LoVo (cell line): ENCODE measurements at regions not wholly inside any gene's neighbourhood (a gene's known extent, or its start where the extent isn't known, plus 50 kb on each side); places are given as distances from the start of the nearest gene placed in this dataset.
A peak's percentile ranks its signal among the peaks of the same experiment; 100 is the strongest.
"Not testable (repeated sequence)": the region's sequence is repeated elsewhere in the genome, so short reads cannot be mapped to it uniquely, and the experiment has no call there.

ENCODE experiments used
- DNase-seq: peaks from one replicate; pipeline ENCODE4 v3.0.0-alpha.2; 2016; ENCODE audit warnings: low spot score

- DNase-seq = peak; percentile 75
These were observed 224.1 kb upstream of the DAB2 start for GRCh38 chr5:39648848-39649227.

GRCh38 chr5:39648085-39648847 is 223.5 kb upstream of the DAB2 start:
- no peak for DNase-seq

- DNase-seq = no peak
These were observed 215.8 kb upstream of the DAB2 start for GRCh38 chr5:39640552-39640951.

GRCh38 chr5:39639618-39640089 is 214.9 kb upstream of the DAB2 start:
- DNase-seq = peak; percentile 16

GRCh38 chr5:39638813-39639212 is 214.0 kb upstream of the DAB2 start:
- peak; percentile 19 for DNase-seq

- no peak for DNase-seq
These were observed 208.3 kb upstream of the DAB2 start for GRCh38 chr5:39633057-39633456.

- no peak for DNase-seq
These were observed 207.2 kb upstream of the DAB2 start for GRCh38 chr5:39631958-39632357.

GRCh38 chr5:39629946-39630345 is 205.2 kb upstream of the DAB2 start:
- DNase-seq = no peak

GRCh38 chr5:39628348-39628747 is 203.6 kb upstream of the DAB2 start:
- no peak for DNase-seq

- DNase-seq = peak; percentile 33
These were observed 200.1 kb upstream of the DAB2 start for GRCh38 chr5:39624890-39625289.

GRCh38 chr5:39624268-39624886 is 199.6 kb upstream of the DAB2 start:
- peak; percentile 79 for DNase-seq

- no peak for DNase-seq
These were observed 198.6 kb upstream of the DAB2 start for GRCh38 chr5:39623291-39623865.

GRCh38 chr5:39622281-39622680 is 197.5 kb upstream of the DAB2 start:
- DNase-seq = no peak

- DNase-seq = no peak
These were observed 194.5 kb upstream of the DAB2 start for GRCh38 chr5:39619168-39619818.

GRCh38 chr5:39618391-39618790 is 193.6 kb upstream of the DAB2 start:
- no peak for DNase-seq

GRCh38 chr5:39616131-39616530 is 191.4 kb upstream of the DAB2 start:
- DNase-seq = peak; percentile 18

- not testable (repeated sequence) for DNase-seq
These were observed 186.3 kb upstream of the DAB2 start for GRCh38 chr5:39611076-39611475.

- DNase-seq = no peak
These were observed 183.2 kb upstream of the DAB2 start for GRCh38 chr5:39608024-39608423.

GRCh38 chr5:39606591-39606990 is 181.8 kb upstream of the DAB2 start:
- DNase-seq = no peak

- no peak for DNase-seq
These were observed 181.1 kb upstream of the DAB2 start for GRCh38 chr5:39605588-39606575.

- no peak for DNase-seq
These were observed 180.4 kb upstream of the DAB2 start for GRCh38 chr5:39605145-39605544.

GRCh38 chr5:39604491-39604890 is 179.7 kb upstream of the DAB2 start:
- DNase-seq = no peak
